ENCODE measurements at regions not wholly inside any gene's neighbourhood (a gene's known extent, or its start where the extent isn't known, plus 50 kb on each side); places are given as distances from the start of the nearest gene placed in this dataset.

GRCh38 chr9:129322641-129323375 lies 144.7 kb upstream of the IER5L start:
- Mint-ChIP-seq H3K4me1 (ENCODE audit: low read depth) (peaks cover 22% of the 10 kb centered on the region), H3K4me3 (peak overlapping the region; percentile 30), H3K36me3 (ENCODE audit: low read depth) (no peaks in the 10 kb centered on the region), H3K9me3 (no peaks in the 10 kb centered on the region), H3K27ac (no peak overlapping the region), H3K27me3 (no peaks in the 10 kb centered on the region)
- TF ChIP-seq CTCF (IDR thresholded peaks at IDR 0.05), result no peak
- Histone ChIP-seq H3K4me3 (ENCODE audit: low read length) (no peak overlapping the region), H3K4me1 (ENCODE audit: insufficient read depth, low read length) (peaks cover 27% of the 10 kb centered on the region), H3K27ac (ENCODE audit: low read depth in 1 of 2, low read length in 2 of 2) (no peak overlapping the region), H3K27me3 (ENCODE audit: control insufficient read depth in 1 of 2, insufficient read depth in 2 of 2, low read length in 2 of 2) (no peaks in the 10 kb centered on the region), H3K36me3 (ENCODE audit: insufficient read depth, low read length) (no peaks in the 10 kb centered on the region), H3K9me3 (ENCODE audit: control insufficient read depth in 1 of 2, insufficient read depth in 1 of 2, low read length in 2 of 2) (no peaks in the 10 kb centered on the region)
- ChIA-PET CTCF (no interaction called here), POLR2A (no interaction called here)
- ATAC-seq (ENCODE audit: poor library complexity) (no peak), DNase-seq (peak in 1 of 14 experiments; percentile 5)
- intact Hi-C loops (cut with DNase I, micrococcal nuclease), result loop anchor here in 1 of 2 experiments (5.0 kb wide), 4 partner anchors 94 to 244 kb away; partner anchors contain the start of gene IER5L

- Histone ChIP-seq H3K27me3 (ENCODE audit: control insufficient read depth in 1 of 2, insufficient read depth in 2 of 2, low read length in 2 of 2) (no peaks in the 10 kb centered on the region), H3K27ac (ENCODE audit: low read depth in 1 of 2, low read length in 2 of 2) (no peak overlapping the region), H3K36me3 (ENCODE audit: insufficient read depth, low read length) (no peaks in the 10 kb centered on the region), H3K4me1 (ENCODE audit: insufficient read depth, low read length) (peaks cover 24% of the 10 kb centered on the region), H3K4me3 (ENCODE audit: low read length) (no peak overlapping the region), H3K9me3 (ENCODE audit: control insufficient read depth in 1 of 2, insufficient read depth in 1 of 2, low read length in 2 of 2) (no peaks in the 10 kb centered on the region)
- Mint-ChIP-seq H3K4me3 (peak overlapping the region; percentile 11), H3K27ac (no peak overlapping the region), H3K27me3 (no peaks in the 10 kb centered on the region), H3K4me1 (ENCODE audit: low read depth) (peaks cover 17% of the 10 kb centered on the region), H3K36me3 (ENCODE audit: low read depth) (no peaks in the 10 kb centered on the region), H3K9me3 (no peaks in the 10 kb centered on the region)
- ATAC-seq (ENCODE audit: poor library complexity) (no peak), DNase-seq (peak in 2 of 14 experiments; percentile 14 to 31)
- ChIA-PET POLR2A (interaction anchor here (3.5 kb wide), 1 partner anchor 12 kb away, joined by 14 read pairs; no protein-coding TSS in a partner anchor), CTCF (no interaction called here)
- intact Hi-C loops (cut with DNase I, micrococcal nuclease), result loop anchor here in 1 of 2 experiments (5.0 kb wide), 4 partner anchors 95 to 245 kb away; partner anchors contain the start of gene IER5L
- TF ChIP-seq CTCF (IDR thresholded peaks at IDR 0.05), result no peak
Observed at GRCh38 chr9:129322022-129322621, 144.1 kb upstream of the IER5L start.

GRCh38 chr9:129321286-129322021 lies 143.4 kb upstream of the IER5L start:
- DNase-seq (peak in 2 of 14 experiments; percentile 24 to 31), ATAC-seq (ENCODE audit: poor library complexity) (no peak)
- H3K27ac Mint-ChIP-seq, result peak overlapping the region; percentile 67
- H3K4me1 ChIP-seq (ENCODE audit: insufficient read depth, low read length), result peaks cover 24% of the 10 kb centered on the region
- no peaks in the 10 kb centered on the region for H3K36me3 Mint-ChIP-seq (ENCODE audit: low read depth)
- no peaks in the 10 kb centered on the region for H3K9me3 ChIP-seq (ENCODE audit: control insufficient read depth in 1 of 2, insufficient read depth in 1 of 2, low read length in 2 of 2)
- peak overlapping the region; percentile 46 for H3K4me3 ChIP-seq (ENCODE audit: low read length)
- H3K27me3 Mint-ChIP-seq, result no peaks in the 10 kb centered on the region
- no peaks in the 10 kb centered on the region for H3K9me3 Mint-ChIP-seq
- H3K4me1 Mint-ChIP-seq (ENCODE audit: low read depth), result peaks cover 17% of the 10 kb centered on the region
- CTCF ChIA-PET, result interaction anchor here (0.8 to 2.0 kb wide), 12 partner anchors 12 to 303 kb away, joined by 3 to 12 read pairs (median 3); partner anchors contain the start of gene IER5L
- no peaks in the 10 kb centered on the region for H3K27me3 ChIP-seq (ENCODE audit: control insufficient read depth in 1 of 2, insufficient read depth in 2 of 2, low read length in 2 of 2)
- H3K27ac ChIP-seq (ENCODE audit: low read depth in 1 of 2, low read length in 2 of 2), result no peak overlapping the region
- POLR2A ChIA-PET, result interaction anchor here (0.5 to 3.5 kb wide), 11 partner anchors 9 to 264 kb away, joined by 3 to 15 read pairs (median 6); partner anchors contain the start of gene IER5L
- TF ChIP-seq CTCF (IDR thresholded peaks at IDR 0.05), result no peak
- no peaks in the 10 kb centered on the region for H3K36me3 ChIP-seq (ENCODE audit: insufficient read depth, low read length)
- peak overlapping the region; percentile 65 for H3K4me3 Mint-ChIP-seq
- intact Hi-C loops (cut with DNase I, micrococcal nuclease), result loop anchor here (2.0 to 5.0 kb wide), 5 partner anchors 96 to 289 kb away; partner anchors contain the start of gene IER5L (in 1 of the 2)

Data from CD4-positive, alpha-beta T cell (primary cell).